ENCODE measurements at regions not wholly inside any gene's neighbourhood (a gene's known extent, or its start where the extent isn't known, plus 50 kb on each side); places are given as distances from the start of the nearest gene placed in this dataset.

- H3K9me3 Mint-ChIP-seq: no peaks in the 10 kb centered on the region
- no peak overlapping the region for H3K27ac Mint-ChIP-seq
- Histone ChIP-seq H3K27me3 (ENCODE audit: control insufficient read depth in 1 of 2, insufficient read depth in 2 of 2, low read length in 2 of 2) (no peaks in the 10 kb centered on the region), H3K36me3 (ENCODE audit: insufficient read depth, low read length) (no peaks in the 10 kb centered on the region), H3K4me1 (ENCODE audit: insufficient read depth, low read length) (no peaks in the 10 kb centered on the region), H3K4me3 (ENCODE audit: low read length) (no peak overlapping the region), H3K9me3 (ENCODE audit: control insufficient read depth in 1 of 2, insufficient read depth in 1 of 2, low read length in 2 of 2) (peaks cover 0 to 7% of the 10 kb centered on the region in 2 experiments), H3K27ac (ENCODE audit: low read depth in 1 of 2, low read length in 2 of 2) (no peak overlapping the region)
- TF ChIP-seq CTCF (IDR thresholded peaks at IDR 0.05): no peak
- H3K36me3 Mint-ChIP-seq (ENCODE audit: low read depth): no peaks in the 10 kb centered on the region
- no peaks in the 10 kb centered on the region for H3K4me1 Mint-ChIP-seq (ENCODE audit: low read depth)
- H3K27me3 Mint-ChIP-seq: no peaks in the 10 kb centered on the region
- CTCF ChIA-PET: no interaction called here
- no peak overlapping the region for H3K4me3 Mint-ChIP-seq
- no peak for ATAC-seq (ENCODE audit: poor library complexity)
- POLR2A ChIA-PET: no interaction called here
- intact Hi-C loops (cut with DNase I, micrococcal nuclease): loop anchor here in 1 of 2 experiments (10.0 kb wide), 1 partner anchor 1142 kb away; the partner anchor contains the start of gene TMTC2
- no peak for DNase-seq
Observed at GRCh38 chr12:83827193-83827592, 1085.4 kb downstream of the SLC6A15 start.

- Mint-ChIP-seq H3K4me1 (ENCODE audit: low read depth) (no peaks in the 10 kb centered on the region), H3K36me3 (ENCODE audit: low read depth) (no peaks in the 10 kb centered on the region), H3K27ac (no peak overlapping the region), H3K4me3 (no peak overlapping the region), H3K27me3 (no peaks in the 10 kb centered on the region), H3K9me3 (no peaks in the 10 kb centered on the region)
- H3K4me1 ChIP-seq (ENCODE audit: insufficient read depth, low read length): no peaks in the 10 kb centered on the region
- no peak for TF ChIP-seq CTCF (IDR thresholded peaks at IDR 0.05)
- H3K27ac ChIP-seq (ENCODE audit: low read depth in 1 of 2, low read length in 2 of 2): no peak overlapping the region
- no peak overlapping the region for H3K4me3 ChIP-seq (ENCODE audit: low read length)
- peaks cover 0 to 7% of the 10 kb centered on the region in 2 experiments for H3K9me3 ChIP-seq (ENCODE audit: control insufficient read depth in 1 of 2, insufficient read depth in 1 of 2, low read length in 2 of 2)
- H3K36me3 ChIP-seq (ENCODE audit: insufficient read depth, low read length): no peaks in the 10 kb centered on the region
- DNase-seq (peak in 2 of 14 experiments; percentile 3 to 4), ATAC-seq (ENCODE audit: poor library complexity) (no peak)
- intact Hi-C loops (cut with DNase I, micrococcal nuclease): loop anchor here in 1 of 2 experiments (10.0 kb wide), 1 partner anchor 1141 kb away; the partner anchor contains the start of gene TMTC2
- ChIA-PET CTCF (no interaction called here), POLR2A (no interaction called here)
- H3K27me3 ChIP-seq (ENCODE audit: control insufficient read depth in 1 of 2, insufficient read depth in 2 of 2, low read length in 2 of 2): no peaks in the 10 kb centered on the region
Observed at GRCh38 chr12:83826112-83826511, 1086.5 kb downstream of the SLC6A15 start.

GRCh38 chr12:83823386-83824045, 1089.1 kb downstream of the SLC6A15 start:
- H3K9me3 ChIP-seq (ENCODE audit: control insufficient read depth in 1 of 2, insufficient read depth in 1 of 2, low read length in 2 of 2): peaks cover 0 to 7% of the 10 kb centered on the region in 2 experiments
- no peak overlapping the region for H3K27ac ChIP-seq (ENCODE audit: low read depth in 1 of 2, low read length in 2 of 2)
- no peaks in the 10 kb centered on the region for H3K4me1 ChIP-seq (ENCODE audit: insufficient read depth, low read length)
- intact Hi-C loops (cut with DNase I, micrococcal nuclease): loop anchor here in 1 of 2 experiments (10.0 kb wide), 1 partner anchor 1139 kb away; the partner anchor contains the start of gene TMTC2
- H3K27me3 ChIP-seq (ENCODE audit: control insufficient read depth in 1 of 2, insufficient read depth in 2 of 2, low read length in 2 of 2): no peaks in the 10 kb centered on the region
- Mint-ChIP-seq H3K36me3 (ENCODE audit: low read depth) (no peaks in the 10 kb centered on the region), H3K27ac (no peak overlapping the region), H3K27me3 (no peaks in the 10 kb centered on the region), H3K4me3 (no peak overlapping the region), H3K9me3 (no peaks in the 10 kb centered on the region), H3K4me1 (ENCODE audit: low read depth) (no peaks in the 10 kb centered on the region)
- ChIA-PET CTCF (interaction anchor here (1.1 kb wide), 1 partner anchor 1138 kb away, joined by 5 read pairs; no protein-coding TSS in a partner anchor), POLR2A (no interaction called here)
- TF ChIP-seq CTCF (IDR thresholded peaks at IDR 0.05): no peak
- no peak overlapping the region for H3K4me3 ChIP-seq (ENCODE audit: low read length)
- DNase-seq (peak in 4 of 14 experiments; percentile 3 to 16 (median 7)), ATAC-seq (ENCODE audit: poor library complexity) (no peak)
- H3K36me3 ChIP-seq (ENCODE audit: insufficient read depth, low read length): no peaks in the 10 kb centered on the region

Data from CD4-positive, alpha-beta T cell (primary cell).